Stomach (tissue), 8 donors: ENCODE measurements at regions not wholly inside any gene's neighbourhood (a gene's known extent, or its start where the extent isn't known, plus 50 kb on each side); places are given as distances from the start of the nearest gene placed in this dataset.

Experiments
- DNase-seq, 2 donors: peaks; one replicate each; pipeline versions ENCODE4 v3.0.0 to v3.0.0-alpha.2; 2013 to 2019
- H3K27ac ChIP-seq, 5 donors: fragments of 200-600 bp in 4 of 5; sonication (generic) in 4 of 5; one replicate each; pipeline ENCODE4 v1.5.1; 2013 to 2019; ENCODE audit warnings: mild to moderate bottlenecking in 1 of 5, moderate library complexity in 1 of 5
- H3K27me3 ChIP-seq, 3 donors: fragments of 200-600 bp; sonication (generic); one replicate each; pipeline ENCODE4 v1.5.1; 2017 to 2019; ENCODE audit warnings: mixed run types in 1 of 3
- H3K36me3 ChIP-seq, 4 donors: fragments of 200-600 bp; sonication (generic); 1 replicate in 3 of 4; 2 replicates in 1 of 4; pipeline ENCODE4 v1.5.1; 2016 to 2019
- H3K4me1 ChIP-seq, 4 donors: fragments of 200-600 bp; sonication (generic); one replicate each; pipeline ENCODE4 v1.5.1; 2016 to 2019
- H3K4me3 ChIP-seq, 4 donors: fragments of 200-600 bp; sonication (generic) in 3 of 4; one replicate each; pipeline ENCODE4 v1.5.1; 2016 to 2019; ENCODE audit warnings: mild to moderate bottlenecking in 1 of 4
- H3K9me3 ChIP-seq, 4 donors: fragments of 200-600 bp; sonication (generic); one replicate each; pipeline ENCODE4 v1.5.1; 2016 to 2019
- EP300 ChIP-seq: sonication (generic); formaldehyde crosslinking; IDR thresholded peaks from one replicate; pipeline ENCODE4 v1.6.1; 2017; ENCODE audit warnings: antibody characterized with exemption
- POLR2A ChIP-seq, 4 donors: fragments of 450-650 bp; IDR thresholded peaks; one replicate each; pipeline ENCODE4 v1.6.1; 2016; ENCODE audit warnings: antibody characterized with exemption in 4 of 4, control low read depth in 2 of 4, mild to moderate bottlenecking in 1 of 4, moderate library complexity in 1 of 4
- POLR2AphosphoS5 ChIP-seq, 3 donors: sonication (generic); formaldehyde crosslinking; IDR thresholded peaks; one replicate each; pipeline ENCODE4 v1.6.1; 2016; ENCODE audit warnings: antibody characterized with exemption in 3 of 3
- WGBS, 5 donors: extraction: QIAGEN DNeasy Blood & Tissue Kit in 3 of 5; methylation state at CpG; one replicate each; pipeline versions ENCODE4 v1.1.5 to v1.1.7; 2013 to 2018; 5-methylcytosine and 5-hydroxymethylcytosine counted together
- intact Hi-C: fragments of 100-400 bp; cut with DNase I; formaldehyde crosslinking; loops from one replicate; pipeline ENCODE4 v1.15.1; 2023; ENCODE audit warnings: low total_unique reads
- TF ChIP-seq, protein P1 (sequence below), 7 experiments: fragments of 450-650 bp in 4 of 7; fragments of 200-600 bp in 3 of 7; sonication (generic) in 3 of 7; IDR thresholded peaks; one replicate each; pipeline ENCODE4 v1.5.1; 2016 to 2019; ENCODE audit warnings: antibody characterized with exemption in 7 of 7, control low read depth in 2 of 7, mild to moderate bottlenecking in 1 of 7
- donor health status: healthy with polysubstance abuse.
- donor health status: Bipolar disorder and iron deficiency.
- donor health status: healthy.

DNA sequence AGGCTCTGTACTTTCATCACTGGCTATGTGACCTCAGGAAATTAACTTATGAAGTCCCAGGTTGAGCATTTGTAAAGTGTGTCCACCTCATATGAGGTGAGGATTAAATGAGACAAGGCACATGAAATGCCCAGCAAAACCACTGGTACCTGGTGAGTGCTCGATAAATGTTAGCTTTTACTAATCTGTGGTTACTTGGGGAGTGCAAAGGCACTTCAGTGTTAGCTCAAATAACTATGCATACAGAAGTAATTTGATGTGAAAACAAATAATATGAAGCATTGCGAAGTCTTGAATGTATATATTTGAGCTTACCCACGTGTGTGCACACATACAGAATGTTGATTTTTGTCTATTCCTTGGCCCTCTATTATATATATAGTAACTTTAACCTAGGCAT, 186.3 kb upstream of the TLL1 start:
- Histone ChIP-seq H3K27me3 (no peaks in the 10 kb centered on the region), H3K4me1 (no peaks in the 10 kb centered on the region), H3K4me3 (no peak overlapping the region), H3K36me3 (no peaks in the 10 kb centered on the region), H3K9me3 (no peaks in the 10 kb centered on the region), H3K27ac (no peak overlapping the region)
- intact Hi-C loops = no loop called here
- no peak for TF ChIP-seq POLR2AphosphoS5 (IDR thresholded peaks at IDR 0.05)
- TF ChIP-seq POLR2A (IDR thresholded peaks at IDR 0.05) = no peak
- TF ChIP-seq, protein P1, sequence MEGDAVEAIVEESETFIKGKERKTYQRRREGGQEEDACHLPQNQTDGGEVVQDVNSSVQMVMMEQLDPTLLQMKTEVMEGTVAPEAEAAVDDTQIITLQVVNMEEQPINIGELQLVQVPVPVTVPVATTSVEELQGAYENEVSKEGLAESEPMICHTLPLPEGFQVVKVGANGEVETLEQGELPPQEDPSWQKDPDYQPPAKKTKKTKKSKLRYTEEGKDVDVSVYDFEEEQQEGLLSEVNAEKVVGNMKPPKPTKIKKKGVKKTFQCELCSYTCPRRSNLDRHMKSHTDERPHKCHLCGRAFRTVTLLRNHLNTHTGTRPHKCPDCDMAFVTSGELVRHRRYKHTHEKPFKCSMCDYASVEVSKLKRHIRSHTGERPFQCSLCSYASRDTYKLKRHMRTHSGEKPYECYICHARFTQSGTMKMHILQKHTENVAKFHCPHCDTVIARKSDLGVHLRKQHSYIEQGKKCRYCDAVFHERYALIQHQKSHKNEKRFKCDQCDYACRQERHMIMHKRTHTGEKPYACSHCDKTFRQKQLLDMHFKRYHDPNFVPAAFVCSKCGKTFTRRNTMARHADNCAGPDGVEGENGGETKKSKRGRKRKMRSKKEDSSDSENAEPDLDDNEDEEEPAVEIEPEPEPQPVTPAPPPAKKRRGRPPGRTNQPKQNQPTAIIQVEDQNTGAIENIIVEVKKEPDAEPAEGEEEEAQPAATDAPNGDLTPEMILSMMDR (IDR thresholded peaks at IDR 0.05) = no peak
- no peak for TF ChIP-seq EP300
- DNase-seq = no peak
- 31 to 78% (median 51%) methylated on average over 3 of the region's 3 CpGs for WGBS, 5 donors

DNA sequence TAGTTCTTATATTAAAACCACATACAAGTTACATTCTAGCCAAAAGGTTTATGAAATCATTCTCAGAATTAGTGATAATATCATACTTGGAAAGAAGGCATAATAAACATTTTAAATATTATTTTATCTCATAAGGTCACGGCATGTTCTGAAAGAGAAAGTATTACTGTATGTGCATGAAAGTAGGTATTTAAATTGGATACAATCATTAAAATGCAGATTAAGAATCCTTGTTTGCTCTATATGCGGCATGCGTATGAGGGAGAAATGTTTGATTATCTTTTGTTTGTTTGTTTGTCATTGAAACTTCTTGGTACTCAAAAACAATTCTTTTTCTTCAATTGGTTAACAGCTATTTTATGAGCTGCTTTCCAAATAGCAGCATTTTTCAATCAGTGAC, 183.9 kb upstream of the TLL1 start:
- H3K9me3 ChIP-seq = no peaks in the 10 kb centered on the region
- H3K4me3 ChIP-seq = no peak overlapping the region
- H3K4me1 ChIP-seq = no peaks in the 10 kb centered on the region
- H3K36me3 ChIP-seq = no peaks in the 10 kb centered on the region
- TF ChIP-seq POLR2AphosphoS5 (IDR thresholded peaks at IDR 0.05) = no peak
- TF ChIP-seq, protein P1 (IDR thresholded peaks at IDR 0.05) = no peak
- no peak for TF ChIP-seq POLR2A (IDR thresholded peaks at IDR 0.05)
- TF ChIP-seq EP300 = no peak
- no peak for DNase-seq
- H3K27ac ChIP-seq = no peak overlapping the region
- 81 to 88% (median 87%) methylated on average over 3 of the region's 3 CpGs for WGBS, 5 donors
- intact Hi-C loops = no loop called here
- H3K27me3 ChIP-seq = no peaks in the 10 kb centered on the region

DNA sequence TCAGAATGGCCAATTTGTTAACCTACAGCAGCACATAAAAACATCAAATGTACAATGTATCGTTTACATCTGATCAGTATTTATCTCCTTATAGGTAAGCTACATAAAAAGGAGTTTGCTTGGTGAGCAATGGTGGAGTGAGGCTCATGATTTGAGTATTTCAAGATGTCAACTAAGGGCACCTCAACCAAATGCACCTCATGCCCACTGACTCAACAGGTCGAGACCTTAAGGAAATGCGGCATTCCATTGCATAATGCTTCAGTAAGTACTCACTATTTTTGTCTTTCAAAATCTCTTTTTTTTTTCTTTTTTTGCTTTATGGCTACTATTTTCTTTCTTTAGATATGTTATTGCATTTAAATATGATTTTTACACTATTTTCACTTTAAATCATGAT, 181.0 kb upstream of the TLL1 start:
- TF ChIP-seq POLR2A (IDR thresholded peaks at IDR 0.05) (no peak), POLR2AphosphoS5 (IDR thresholded peaks at IDR 0.05) (no peak), EP300 (no peak)
- TF ChIP-seq, protein P1 (IDR thresholded peaks at IDR 0.05) = no peak
- WGBS, 5 donors = 83 to 97% (median 93%) methylated on average over 3 of the region's 3 CpGs
- Histone ChIP-seq H3K4me1 (no peaks in the 10 kb centered on the region), H3K9me3 (no peaks in the 10 kb centered on the region), H3K4me3 (no peak overlapping the region), H3K27me3 (no peaks in the 10 kb centered on the region), H3K27ac (no peak overlapping the region), H3K36me3 (no peaks in the 10 kb centered on the region)
- DNase-seq = no peak
- intact Hi-C loops = no loop called here

DNA sequence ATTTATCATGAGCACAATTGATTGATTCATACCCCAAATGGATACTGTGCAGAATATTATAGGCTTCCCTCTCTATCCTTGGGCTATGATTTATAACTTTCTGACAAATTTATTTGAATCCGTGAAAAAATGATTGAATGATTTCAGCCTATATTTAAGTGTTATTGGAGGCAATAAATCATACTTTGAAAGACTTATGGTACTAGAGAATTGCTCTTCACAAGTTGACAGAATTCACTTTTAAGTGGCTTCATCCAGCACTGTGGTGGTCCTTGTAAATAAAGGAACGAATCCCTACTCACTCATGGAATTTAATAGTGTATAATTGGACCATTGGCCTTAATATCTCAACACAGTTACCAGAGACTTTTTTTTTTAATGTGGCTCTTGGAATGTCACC, 174.8 kb upstream of the TLL1 start:
- H3K36me3 ChIP-seq = no peaks in the 10 kb centered on the region
- no peak for DNase-seq
- H3K27ac ChIP-seq = no peak overlapping the region
- no peaks in the 10 kb centered on the region for H3K9me3 ChIP-seq
- H3K4me1 ChIP-seq = no peaks in the 10 kb centered on the region
- WGBS, 5 donors = 41 to 72% (median 48%) methylated on average over 2 of the region's 2 CpGs
- no peak overlapping the region for H3K4me3 ChIP-seq
- intact Hi-C loops = no loop called here
- H3K27me3 ChIP-seq = no peaks in the 10 kb centered on the region
- TF ChIP-seq POLR2AphosphoS5 (IDR thresholded peaks at IDR 0.05) = no peak
- TF ChIP-seq, protein P1 (IDR thresholded peaks at IDR 0.05) = no peak
- TF ChIP-seq POLR2A (IDR thresholded peaks at IDR 0.05) = no peak
- TF ChIP-seq EP300 = no peak
